GM21786 (cell line): ENCODE measurements at regions not wholly inside any gene's neighbourhood (a gene's known extent, or its start where the extent isn't known, plus 50 kb on each side); places are given as distances from the start of the nearest gene placed in this dataset.

ENCODE experiments used
- ATAC-seq: cut with Tn5 transposase; IDR thresholded peaks from one replicate; pipeline ENCODE4 v1.9.1; 2021; ENCODE audit not compliant: unreplicated experiment

DNA sequence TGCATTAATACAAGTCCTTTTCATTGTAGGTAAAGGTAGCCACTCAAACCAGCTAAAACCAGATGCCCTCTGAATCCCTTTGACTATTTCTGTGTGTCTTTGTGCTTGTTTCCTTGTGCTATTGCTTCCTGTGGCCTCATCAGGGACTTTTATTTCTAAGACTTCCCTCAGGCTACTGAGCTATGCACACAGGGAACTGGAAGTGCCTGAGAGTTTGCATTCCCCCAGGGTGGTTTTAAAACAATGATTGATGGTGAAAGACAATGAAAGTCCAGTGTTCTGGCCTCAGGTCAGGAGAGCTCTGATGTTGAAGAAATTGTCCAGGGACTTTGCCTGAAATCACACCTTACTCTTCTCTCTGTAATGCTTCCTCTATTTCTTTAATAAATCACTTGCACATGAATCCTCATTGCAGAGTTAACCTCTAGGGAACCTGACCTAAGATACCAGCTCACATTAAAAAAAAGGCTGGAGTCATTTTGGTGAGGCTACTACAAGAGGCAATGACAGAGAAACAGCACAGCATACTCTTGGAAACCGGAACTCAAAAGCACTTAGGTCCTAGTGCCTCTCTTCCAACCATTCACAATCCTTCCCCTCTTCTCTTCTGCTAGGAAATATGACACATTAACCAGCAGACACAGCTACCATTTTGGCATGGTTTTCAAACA, 158.1 kb upstream of the NREP start:
- ATAC-seq: no peak

DNA sequence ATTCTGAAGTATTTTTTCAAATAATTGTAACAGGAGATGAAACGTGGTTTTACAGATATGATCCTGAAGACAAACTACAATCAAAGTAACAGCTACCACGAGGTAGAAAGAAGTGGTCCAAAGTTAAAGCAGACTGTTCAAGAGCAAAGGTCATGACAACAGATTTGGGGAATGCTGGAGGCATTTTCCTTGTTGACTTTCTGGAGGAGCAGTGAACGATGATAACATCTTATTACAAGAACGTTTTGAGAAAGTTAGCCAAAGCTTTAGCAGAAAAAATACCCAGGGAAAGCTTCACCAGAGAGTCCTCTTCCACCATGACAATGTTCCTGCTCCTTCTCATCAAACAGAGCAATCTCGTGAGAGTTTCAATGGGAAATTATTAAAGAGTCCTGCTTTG, 145.4 kb upstream of the NREP start:
- ATAC-seq: no peak

- ATAC-seq: no peak
Measured at GRCh38 chr5:111901296-111901695, 144.3 kb upstream of the NREP start.

GRCh38 chr5:111892949-111893348, 136.0 kb upstream of the NREP start:
- no peak for ATAC-seq

GRCh38 chr5:111887706-111888105, 130.7 kb upstream of the NREP start:
- ATAC-seq: no peak

GRCh38 chr5:111869681-111870080, 112.7 kb upstream of the NREP start:
- no peak for ATAC-seq

- ATAC-seq: no peak
Measured at GRCh38 chr5:111865356-111865755, 108.4 kb upstream of the NREP start.

DNA sequence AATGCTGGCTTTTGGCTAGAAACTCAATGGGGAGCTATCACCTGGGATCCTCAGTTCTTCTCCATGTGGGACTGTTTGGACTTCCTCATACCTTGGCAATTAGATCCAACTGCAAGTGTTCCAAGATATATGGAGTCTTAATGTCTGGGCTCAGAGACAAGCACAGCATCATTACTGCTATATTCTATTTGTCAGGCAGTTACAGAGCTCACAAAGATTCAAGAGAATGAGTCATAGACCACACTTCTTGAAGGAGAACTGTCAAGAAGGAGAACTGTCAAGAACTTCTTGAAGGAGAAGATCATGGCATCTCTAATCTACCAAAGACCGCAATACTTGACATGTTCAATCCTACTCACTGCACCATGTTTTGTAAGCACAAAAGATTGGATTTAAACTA, 106.8 kb upstream of the NREP start:
- no peak for ATAC-seq

DNA sequence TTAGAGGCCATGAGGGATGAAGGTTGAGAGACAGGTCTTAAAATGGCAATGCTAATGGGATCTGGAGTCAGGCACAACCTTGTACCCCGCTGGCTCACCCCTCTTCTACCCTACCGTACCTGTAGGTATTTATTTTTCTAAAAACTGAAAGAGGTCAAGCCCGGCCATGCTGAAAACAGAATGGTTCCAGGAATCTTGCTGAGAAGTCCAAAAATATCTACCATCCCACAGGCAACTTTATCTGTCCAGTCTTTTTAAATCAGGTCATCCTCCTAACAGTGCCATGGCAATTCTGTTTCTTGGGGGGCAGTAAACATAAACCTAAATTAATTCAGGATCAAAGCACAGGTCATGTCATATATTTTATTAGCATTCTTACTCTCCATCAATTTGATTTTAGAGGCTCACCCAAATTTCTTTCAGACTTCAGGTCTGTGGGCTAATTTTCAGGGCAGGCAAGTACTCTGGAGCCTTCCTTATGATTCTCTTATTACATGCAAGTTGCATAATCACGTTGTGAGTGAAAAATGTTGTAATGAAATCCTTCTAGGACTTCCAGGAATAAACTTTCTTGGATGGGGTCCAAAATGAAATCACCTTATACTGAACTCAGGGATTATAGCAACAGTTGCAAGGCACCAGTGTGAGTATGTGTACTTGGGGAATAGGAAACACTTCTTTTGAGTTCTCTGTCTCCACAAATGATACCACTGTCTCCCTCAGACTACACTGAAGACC, 102.7 kb upstream of the NREP start:
- no peak for ATAC-seq

DNA sequence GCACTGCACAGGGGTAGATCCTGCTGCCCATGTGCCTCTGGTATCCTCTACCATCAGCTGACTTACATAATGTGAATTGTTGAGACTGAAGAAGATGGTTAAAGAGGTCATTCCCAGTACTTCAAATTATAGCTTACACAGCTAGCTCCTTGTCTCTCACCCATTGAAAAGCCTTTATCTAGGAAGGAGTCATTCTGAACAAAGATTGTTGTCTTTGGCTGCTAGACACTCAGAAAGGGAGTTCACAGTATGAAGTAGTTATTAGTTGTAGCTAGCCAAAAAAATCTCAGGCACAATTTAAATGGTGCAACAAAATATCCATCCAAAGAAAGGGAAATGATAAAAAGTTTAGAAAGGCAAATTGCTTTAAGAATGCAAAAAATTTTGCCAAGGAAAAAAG, 102.0 kb upstream of the NREP start:
- no peak for ATAC-seq

DNA sequence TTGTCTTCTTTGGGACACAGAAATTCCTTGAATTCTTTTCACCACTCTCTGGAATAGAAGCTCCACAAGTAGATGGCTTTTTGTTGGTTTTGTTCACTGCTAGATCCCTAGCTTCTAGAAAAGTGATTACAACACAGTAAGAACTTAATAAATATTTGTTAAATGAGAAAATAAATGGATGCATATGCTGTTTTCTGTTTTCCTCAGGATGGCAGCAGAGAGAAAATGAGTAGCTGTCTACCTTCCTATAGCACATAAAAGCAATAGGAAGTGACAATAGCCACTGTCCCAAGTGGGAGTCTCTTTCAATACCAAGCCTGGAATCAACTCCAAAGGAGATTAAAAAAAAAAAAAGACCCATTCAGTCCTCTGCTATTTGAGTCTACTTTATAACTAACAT, 100.6 kb upstream of the NREP start:
- ATAC-seq: no peak

DNA sequence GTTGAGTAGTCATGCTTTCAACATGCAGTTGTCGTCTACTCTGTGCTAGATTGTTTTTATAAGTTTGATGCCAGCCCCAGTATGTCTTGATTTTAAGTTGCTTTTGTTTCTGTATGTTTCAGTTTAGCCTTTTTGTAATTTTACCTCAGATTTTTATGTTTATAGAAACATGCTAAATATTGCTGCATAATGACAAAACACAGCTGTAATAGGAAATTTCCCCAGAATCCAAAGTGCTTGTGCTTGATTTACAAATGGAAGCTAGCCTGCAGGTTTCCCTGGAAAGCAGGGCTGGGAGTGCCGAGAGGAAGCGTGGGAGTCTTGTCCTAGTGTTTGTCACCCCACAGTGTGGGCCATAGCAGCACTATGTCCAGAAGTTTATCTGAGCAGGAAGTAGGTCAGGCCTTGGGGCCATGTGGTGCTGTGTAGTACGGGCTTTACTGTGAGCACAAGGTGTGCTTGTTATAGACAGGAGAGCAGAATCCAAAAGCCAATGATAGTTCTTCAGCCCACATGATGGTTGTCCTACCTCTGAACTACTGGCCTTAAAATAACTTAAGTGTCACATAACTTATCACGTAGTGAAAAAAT, 100.0 kb upstream of the NREP start:
- no peak for ATAC-seq

DNA sequence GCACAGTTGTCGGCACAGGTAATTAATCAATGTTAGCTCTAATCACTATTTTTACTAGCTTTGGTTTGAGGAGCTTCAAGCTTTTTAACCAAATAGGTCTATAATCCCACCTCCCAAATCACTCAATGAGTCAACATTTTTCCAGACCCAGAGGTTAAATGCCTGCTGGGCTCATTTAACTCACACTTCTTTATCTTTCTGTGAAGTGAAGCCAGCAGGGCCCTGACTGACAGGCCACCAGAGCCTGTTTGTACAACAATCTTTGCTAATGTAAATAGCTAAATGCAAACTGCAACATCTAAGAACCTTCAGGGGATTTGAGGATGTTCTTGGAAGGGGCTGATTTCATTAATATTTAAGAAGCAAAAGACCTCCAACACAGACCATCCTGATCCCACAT, 98.4 kb upstream of the NREP start:
- no peak for ATAC-seq

DNA sequence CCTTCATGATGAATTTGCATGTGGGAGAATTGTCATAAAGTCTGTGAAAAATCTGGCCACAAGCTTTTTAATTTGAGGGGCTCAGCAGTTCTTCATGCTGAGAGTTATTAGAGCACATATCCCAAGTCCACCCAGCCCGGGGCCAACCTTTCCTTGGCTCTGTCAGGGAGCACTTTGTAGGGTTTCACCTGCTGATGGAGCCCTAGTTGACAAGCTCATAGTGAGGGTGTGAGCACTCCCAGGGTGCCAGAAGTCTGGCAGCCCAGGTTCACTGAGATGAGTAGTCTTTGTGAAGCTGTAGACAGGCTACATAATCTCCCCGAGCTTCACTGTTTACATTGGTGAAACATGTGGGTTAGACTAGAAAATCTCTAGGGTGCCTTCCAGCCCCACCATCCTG, 97.2 kb upstream of the NREP start:
- ATAC-seq: peak; percentile 26

GRCh38 chr5:111853748-111854147, 96.8 kb upstream of the NREP start:
- ATAC-seq: peak; percentile 86

DNA sequence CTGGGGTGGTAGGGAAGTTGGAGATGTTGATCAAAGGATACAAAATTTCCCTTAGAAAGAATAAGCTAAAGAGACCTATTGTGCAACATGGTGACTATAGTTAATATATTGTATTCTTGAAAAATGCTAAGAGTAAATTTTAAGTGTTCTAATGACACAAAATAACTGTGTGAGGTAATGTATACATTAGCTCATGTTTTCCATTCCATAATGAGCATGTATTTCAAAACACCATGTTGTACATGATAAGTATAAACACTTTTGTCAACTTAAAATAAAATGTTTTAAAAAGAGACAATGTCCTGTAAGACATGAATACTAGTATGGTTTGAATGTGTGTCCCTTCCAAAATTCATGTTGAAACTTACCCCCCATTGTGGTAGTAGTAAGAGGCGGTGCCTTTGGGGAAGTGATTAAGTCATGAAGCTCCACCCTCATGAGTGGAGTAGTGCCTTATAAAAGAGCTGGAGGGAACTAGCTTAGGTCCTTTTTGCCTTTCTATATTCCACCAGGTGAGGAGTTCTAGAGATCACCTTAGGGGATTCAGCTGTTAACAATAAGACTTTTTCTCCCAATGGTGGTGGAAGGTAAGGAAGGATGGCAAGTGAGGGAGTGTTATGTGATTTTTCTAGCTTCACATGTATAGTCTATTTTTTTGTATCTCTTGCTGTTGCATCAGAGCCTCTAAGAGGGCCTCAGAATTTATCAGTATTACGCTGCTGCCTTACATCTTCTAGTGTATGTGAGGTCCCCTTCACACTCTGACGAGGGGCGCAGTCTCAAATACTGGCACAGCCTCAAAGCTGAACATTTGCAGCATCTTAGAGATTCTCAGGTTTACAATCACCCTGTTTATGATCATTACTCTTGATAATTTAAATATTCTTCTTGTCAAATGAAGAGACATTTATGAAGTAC, 94.9 kb upstream of the NREP start:
- ATAC-seq: no peak

- no peak for ATAC-seq
Measured at GRCh38 chr5:111848476-111848875, 91.5 kb upstream of the NREP start.

DNA sequence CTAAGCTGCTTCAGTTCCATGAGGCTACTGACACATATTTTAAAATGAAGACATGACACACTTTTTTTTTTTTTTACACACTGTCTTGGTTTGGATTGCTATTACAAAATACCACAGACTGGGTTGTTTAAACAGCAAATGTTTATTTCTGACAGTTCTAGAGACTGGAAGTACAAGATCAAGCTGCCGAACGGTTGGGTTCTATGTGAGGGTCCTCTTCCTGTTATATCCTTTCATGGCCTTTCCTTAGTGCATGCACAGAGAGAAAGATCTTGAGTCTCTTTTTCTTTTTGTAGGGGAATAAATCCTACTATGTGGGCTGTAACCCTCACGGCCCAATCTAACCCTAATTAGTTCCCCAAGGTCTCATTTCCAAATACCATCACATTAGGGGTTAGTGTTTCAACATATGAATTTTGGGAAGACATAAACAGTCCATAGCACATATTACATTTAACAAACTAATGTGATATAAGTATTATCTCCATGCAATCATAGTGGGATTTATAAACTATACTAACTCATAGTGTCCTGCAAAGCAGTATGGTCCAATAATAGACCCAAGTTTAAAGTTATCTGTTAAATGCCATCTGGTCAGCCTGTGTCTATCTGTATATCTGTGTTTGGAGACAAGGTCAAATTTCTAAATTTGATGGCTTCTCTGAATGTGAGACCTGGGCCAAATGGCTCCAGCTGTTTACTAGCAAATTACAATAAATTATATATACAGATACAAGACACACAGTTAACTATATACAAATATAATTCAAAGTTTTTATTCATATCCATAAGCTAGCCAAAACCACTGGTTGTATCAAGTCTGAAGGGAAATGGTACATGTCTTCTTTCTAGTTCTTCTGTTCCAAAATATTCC, 90.3 kb upstream of the NREP start:
- no peak for ATAC-seq

- no peak for ATAC-seq
Measured at GRCh38 chr5:111840036-111840674, 83.2 kb upstream of the NREP start.

GRCh38 chr5:111839438-111839837, 82.4 kb upstream of the NREP start:
- no peak for ATAC-seq
